ENCODE measurements at regions not wholly inside any gene's neighbourhood (a gene's known extent, or its start where the extent isn't known, plus 50 kb on each side); places are given as distances from the start of the nearest gene placed in this dataset.

DNA sequence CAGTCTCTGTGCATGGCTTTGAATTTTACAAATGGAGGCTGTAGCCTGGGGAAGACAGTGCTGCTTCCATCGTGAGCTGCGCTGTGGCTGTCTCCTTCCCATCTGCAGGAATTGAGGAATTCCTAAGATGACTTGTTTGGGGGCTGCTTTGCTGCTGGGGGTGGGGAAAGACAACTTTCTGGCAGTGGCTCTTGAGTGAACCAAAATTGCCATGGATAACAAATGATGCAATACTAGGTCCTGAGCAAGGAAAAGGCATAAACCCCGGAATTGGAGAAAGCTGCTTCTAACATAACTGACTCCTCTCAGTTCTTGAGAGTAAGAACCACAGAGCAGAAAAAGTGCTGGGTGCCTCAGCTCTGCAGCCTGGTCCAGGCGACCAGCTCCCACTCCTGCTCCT, 245.0 kb upstream of the RPL38 start:
- ChIA-PET RAD21 (ENCODE audit: low non-redundant PET in 1 of 2, low total read pairs in 2 of 2, uncharacterized antibody in 2 of 2, unreplicated experiment in 2 of 2) (no interaction called here), CTCF (interaction anchor here (1.3 to 1.7 kb wide), 2 partner anchors 241 to 308 kb away, joined by 3 to 4 read pairs; no protein-coding TSS in a partner anchor), POLR2A (no interaction called here)
- no peak for DNase-seq (ENCODE audit: low read depth, low spot score)
- Histone ChIP-seq H3K4me3 (replicated peaks in 1 of 2; ENCODE audit: low read depth in 1 of 2, low read length in 2 of 2) (no peak overlapping the region), H3K27ac (ENCODE audit: low read depth, low read length) (no peak overlapping the region), H3K27me3 (ENCODE audit: insufficient read depth, low read length) (peaks cover 7% of the 10 kb centered on the region; the same call in 1 of the 2 replicates), H3K9me3 (ENCODE audit: control insufficient read depth in 1 of 2, insufficient read depth in 1 of 2, low read depth in 1 of 2, low read length in 2 of 2) (peaks cover 5 to 6% of the 10 kb centered on the region in 2 experiments; a peak in 2 of 4 replicates), H3K4me2 (ENCODE audit: low read length) (no peak overlapping the region), H3K79me2 (ENCODE audit: insufficient read depth, low read length) (no peaks in the 10 kb centered on the region), H3K36me3 (ENCODE audit: control insufficient read depth in 1 of 2, insufficient read depth in 2 of 2, low read length in 2 of 2) (no peaks in the 10 kb centered on the region), H3K4me1 (ENCODE audit: control insufficient read depth in 1 of 2, insufficient read depth in 2 of 2, low read length in 2 of 2) (no peaks in the 10 kb centered on the region), H2AFZ (ENCODE audit: low read depth, low read length, poor library complexity, severe bottlenecking) (no peak overlapping the region), H4K20me1 (ENCODE audit: insufficient read depth) (no peaks in the 10 kb centered on the region), H3K9ac (ENCODE audit: low read length) (no peak overlapping the region), H3K9me2 (ENCODE audit: insufficient read depth) (no peaks in the 10 kb centered on the region)
- no TSS peak for BruUV-seq (replicated peaks)
- TF ChIP-seq RAD21 (IDR thresholded peaks at IDR 0.05; ENCODE audit: low read depth): no peak
- TF ChIP-seq SRF (IDR thresholded peaks at IDR 0.05; ENCODE audit: low read depth): no peak
- no peak for TF ChIP-seq YY1 (IDR thresholded peaks at IDR 0.05; ENCODE audit: extremely low read depth, insufficient replicate concordance, low read depth, low read length)
- no peak for TF ChIP-seq SIN3A (IDR thresholded peaks at IDR 0.05; ENCODE audit: low read depth)
- no peak for TF ChIP-seq EZH2phosphoT487 (IDR thresholded peaks at IDR 0.05; ENCODE audit: borderline replicate concordance)
- no peak for TF ChIP-seq CBX3 (IDR thresholded peaks at IDR 0.05; ENCODE audit: low read depth)
- TF ChIP-seq, protein P1, sequence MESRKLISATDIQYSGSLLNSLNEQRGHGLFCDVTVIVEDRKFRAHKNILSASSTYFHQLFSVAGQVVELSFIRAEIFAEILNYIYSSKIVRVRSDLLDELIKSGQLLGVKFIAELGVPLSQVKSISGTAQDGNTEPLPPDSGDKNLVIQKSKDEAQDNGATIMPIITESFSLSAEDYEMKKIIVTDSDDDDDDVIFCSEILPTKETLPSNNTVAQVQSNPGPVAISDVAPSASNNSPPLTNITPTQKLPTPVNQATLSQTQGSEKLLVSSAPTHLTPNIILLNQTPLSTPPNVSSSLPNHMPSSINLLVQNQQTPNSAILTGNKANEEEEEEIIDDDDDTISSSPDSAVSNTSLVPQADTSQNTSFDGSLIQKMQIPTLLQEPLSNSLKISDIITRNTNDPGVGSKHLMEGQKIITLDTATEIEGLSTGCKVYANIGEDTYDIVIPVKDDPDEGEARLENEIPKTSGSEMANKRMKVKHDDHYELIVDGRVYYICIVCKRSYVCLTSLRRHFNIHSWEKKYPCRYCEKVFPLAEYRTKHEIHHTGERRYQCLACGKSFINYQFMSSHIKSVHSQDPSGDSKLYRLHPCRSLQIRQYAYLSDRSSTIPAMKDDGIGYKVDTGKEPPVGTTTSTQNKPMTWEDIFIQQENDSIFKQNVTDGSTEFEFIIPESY (IDR thresholded peaks at IDR 0.05; ENCODE audit: extremely low read depth, insufficient replicate concordance, low read length): no peak
- no peak for TF ChIP-seq ELF1 (IDR thresholded peaks at IDR 0.05; ENCODE audit: borderline replicate concordance, low read depth)
- intact Hi-C loops (cut with micrococcal nuclease): no loop called here
- no peak for ATAC-seq

DNA sequence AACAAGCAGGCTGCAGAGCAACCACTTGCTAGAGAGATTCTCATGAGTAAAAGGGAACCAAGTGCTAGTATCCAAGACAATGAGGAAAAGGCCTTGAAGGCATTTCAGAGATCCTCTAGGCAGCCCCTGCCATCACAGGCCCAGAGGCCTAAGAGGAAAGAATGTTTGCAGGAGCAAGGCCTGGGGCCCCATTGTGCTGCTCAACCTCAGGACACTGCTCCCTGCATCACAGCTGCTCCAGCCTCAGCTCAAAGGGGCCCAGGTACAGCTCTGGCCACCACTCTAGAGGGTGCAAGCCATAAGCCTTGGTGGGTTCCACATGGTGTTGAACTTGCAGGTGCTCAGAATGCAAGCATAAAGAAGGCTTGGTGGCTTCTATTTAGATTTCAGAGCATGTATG, 243.0 kb upstream of the RPL38 start:
- Histone ChIP-seq H3K4me2 (ENCODE audit: low read length) (no peak overlapping the region), H4K20me1 (ENCODE audit: insufficient read depth) (no peaks in the 10 kb centered on the region), H3K9ac (ENCODE audit: low read length) (no peak overlapping the region), H3K9me2 (ENCODE audit: insufficient read depth) (no peaks in the 10 kb centered on the region), H3K4me3 (replicated peaks in 1 of 2; ENCODE audit: low read depth in 1 of 2, low read length in 2 of 2) (no peak overlapping the region), H3K27me3 (ENCODE audit: insufficient read depth, low read length) (0 out of 2 replicates have a peak, but pooled peaks cover 4% of the 10 kb centered on the region), H2AFZ (ENCODE audit: low read depth, low read length, poor library complexity, severe bottlenecking) (no peak overlapping the region), H3K27ac (ENCODE audit: low read depth, low read length) (no peak overlapping the region), H3K9me3 (ENCODE audit: control insufficient read depth in 1 of 2, insufficient read depth in 1 of 2, low read depth in 1 of 2, low read length in 2 of 2) (peaks cover 0 to 5% of the 10 kb centered on the region in 2 experiments; a peak in 2 of 4 replicates), H3K79me2 (ENCODE audit: insufficient read depth, low read length) (no peaks in the 10 kb centered on the region), H3K4me1 (ENCODE audit: control insufficient read depth in 1 of 2, insufficient read depth in 2 of 2, low read length in 2 of 2) (no peaks in the 10 kb centered on the region), H3K36me3 (ENCODE audit: control insufficient read depth in 1 of 2, insufficient read depth in 2 of 2, low read length in 2 of 2) (no peaks in the 10 kb centered on the region)
- no peak for ATAC-seq
- no TSS peak for BruUV-seq (replicated peaks)
- intact Hi-C loops (cut with micrococcal nuclease): no loop called here
- no peak for DNase-seq (ENCODE audit: low read depth, low spot score)
- TF ChIP-seq, protein P2, sequence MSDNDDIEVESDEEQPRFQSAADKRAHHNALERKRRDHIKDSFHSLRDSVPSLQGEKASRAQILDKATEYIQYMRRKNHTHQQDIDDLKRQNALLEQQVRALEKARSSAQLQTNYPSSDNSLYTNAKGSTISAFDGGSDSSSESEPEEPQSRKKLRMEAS (IDR thresholded peaks at IDR 0.05): no peak
- no peak for TF ChIP-seq SP1 (IDR thresholded peaks at IDR 0.05; ENCODE audit: low read depth)
- ChIA-PET RAD21 (ENCODE audit: low non-redundant PET in 1 of 2, low total read pairs in 2 of 2, uncharacterized antibody in 2 of 2, unreplicated experiment in 2 of 2) (no interaction called here), POLR2A (no interaction called here), CTCF (no interaction called here)

Measured in HCT116 (cell line).